Stimulated activated naive B cell treated with anti-CD40 and anti-IgM and Interleukin-4, amounts not matched to agents 10 μg/mL and 1 μg/mL and 100 μg/mL, for 72 hours (primary cell): ENCODE measurements at regions not wholly inside any gene's neighbourhood (a gene's known extent, or its start where the extent isn't known, plus 50 kb on each side); places are given as distances from the start of the nearest gene placed in this dataset.

ENCODE experiments used
- ATAC-seq, 2 donors: fragments of 150-1000 bp; cut with Tn5 transposase; replicated peaks; 2 replicates each; pipeline ENCODE4 v1.10.0; 2021; ENCODE audit warnings: moderate library complexity in 1 of 2
- DNase-seq: peaks from one replicate; pipeline ENCODE4 v3.0.0; 2021
- H3K27ac Mint-ChIP-seq: one replicate; pipeline ENCODE4 v1.8.0; 2022; ENCODE audit warnings: mild to moderate bottlenecking, mixed read lengths
- H3K27me3 Mint-ChIP-seq, 2 donors: one replicate each; pipeline ENCODE4 v1.8.0; 2022; ENCODE audit warnings: mixed read lengths in 2 of 2
- H3K36me3 Mint-ChIP-seq, 2 donors: one replicate each; pipeline ENCODE4 v1.8.0; 2022; ENCODE audit warnings: mixed read lengths in 2 of 2, mild to moderate bottlenecking in 1 of 2
- H3K4me1 Mint-ChIP-seq, 2 donors: one replicate each; pipeline ENCODE4 v1.8.0; 2022; ENCODE audit warnings: mixed read lengths in 2 of 2, mild to moderate bottlenecking in 1 of 2
- H3K4me3 Mint-ChIP-seq, 2 donors: one replicate each; pipeline ENCODE4 v1.8.0; 2022; ENCODE audit warnings: mild to moderate bottlenecking in 2 of 2, mixed read lengths in 2 of 2, moderate library complexity in 1 of 2
- H3K9me3 Mint-ChIP-seq, 2 donors: one replicate each; pipeline ENCODE4 v1.8.0; 2022; ENCODE audit warnings: mixed read lengths in 2 of 2, mild to moderate bottlenecking in 1 of 2

- no peak for ATAC-seq
- H3K36me3 Mint-ChIP-seq: no peaks in the 10 kb centered on the region
- no peaks in the 10 kb centered on the region for H3K4me1 Mint-ChIP-seq
- H3K9me3 Mint-ChIP-seq: no peaks in the 10 kb centered on the region
- H3K27ac Mint-ChIP-seq: no peak overlapping the region
- no peak for DNase-seq
- H3K27me3 Mint-ChIP-seq: peaks cover 42 to 70% of the 10 kb centered on the region in 2 donors
- no peak overlapping the region for H3K4me3 Mint-ChIP-seq
Observed at GRCh38 chr12:53849113-53849512, 89.5 kb upstream of the HOXC13 start.

- H3K27me3 Mint-ChIP-seq: peaks cover 44 to 70% of the 10 kb centered on the region in 2 donors
- no peaks in the 10 kb centered on the region for H3K4me1 Mint-ChIP-seq
- no peak overlapping the region for H3K4me3 Mint-ChIP-seq
- no peak overlapping the region for H3K27ac Mint-ChIP-seq
- no peaks in the 10 kb centered on the region for H3K36me3 Mint-ChIP-seq
- no peaks in the 10 kb centered on the region for H3K9me3 Mint-ChIP-seq
- no peak for ATAC-seq
- no peak for DNase-seq
Observed at GRCh38 chr12:53849656-53850055, 89.0 kb upstream of the HOXC13 start.

- Mint-ChIP-seq H3K36me3 (no peaks in the 10 kb centered on the region), H3K4me1 (no peaks in the 10 kb centered on the region), H3K27ac (no peak overlapping the region), H3K9me3 (no peaks in the 10 kb centered on the region), H3K4me3 (no peak overlapping the region), H3K27me3 (peaks cover 47 to 61% of the 10 kb centered on the region in 2 donors)
- no peak for ATAC-seq
- no peak for DNase-seq
Observed at GRCh38 chr12:53852061-53852460, 86.6 kb upstream of the HOXC13 start.

GRCh38 chr12:53852992-53853391 lies 85.6 kb upstream of the HOXC13 start:
- no peak for DNase-seq
- Mint-ChIP-seq H3K36me3 (no peaks in the 10 kb centered on the region), H3K27ac (no peak overlapping the region)

GRCh38 chr12:53854701-53855316 lies 83.8 kb upstream of the HOXC13 start:
- no peaks in the 10 kb centered on the region for H3K36me3 Mint-ChIP-seq
- H3K4me3 Mint-ChIP-seq: no peak overlapping the region
- H3K4me1 Mint-ChIP-seq: no peaks in the 10 kb centered on the region
- H3K27me3 Mint-ChIP-seq: peaks cover 25 to 42% of the 10 kb centered on the region in 2 donors
- no peak for ATAC-seq
- H3K9me3 Mint-ChIP-seq: no peaks in the 10 kb centered on the region
- DNase-seq: no peak
- H3K27ac Mint-ChIP-seq: no peak overlapping the region

More at GRCh38 chr12:53852992-53853391, 85.6 kb upstream of the HOXC13 start:
- Mint-ChIP-seq H3K9me3 (no peaks in the 10 kb centered on the region), H3K27me3 (peaks cover 40 to 54% of the 10 kb centered on the region in 2 donors), H3K4me1 (no peaks in the 10 kb centered on the region), H3K4me3 (no peak overlapping the region)
- ATAC-seq: no peak

- H3K27ac Mint-ChIP-seq: no peak overlapping the region
- no peaks in the 10 kb centered on the region for H3K9me3 Mint-ChIP-seq
- H3K27me3 Mint-ChIP-seq: peaks cover 25 to 39% of the 10 kb centered on the region in 2 donors
- no peaks in the 10 kb centered on the region for H3K4me1 Mint-ChIP-seq
- no peak for ATAC-seq
- DNase-seq: no peak
- H3K36me3 Mint-ChIP-seq: no peaks in the 10 kb centered on the region
- no peak overlapping the region for H3K4me3 Mint-ChIP-seq
Observed at GRCh38 chr12:53856132-53856531, 82.5 kb upstream of the HOXC13 start.

GRCh38 chr12:53857666-53858065 lies 81.0 kb upstream of the HOXC13 start:
- H3K36me3 Mint-ChIP-seq: no peaks in the 10 kb centered on the region
- H3K9me3 Mint-ChIP-seq: no peaks in the 10 kb centered on the region
- no peak overlapping the region for H3K4me3 Mint-ChIP-seq
- peaks cover 27 to 42% of the 10 kb centered on the region in 2 donors for H3K27me3 Mint-ChIP-seq
- no peaks in the 10 kb centered on the region for H3K4me1 Mint-ChIP-seq
- ATAC-seq (no peak), DNase-seq (no peak)
- no peak overlapping the region for H3K27ac Mint-ChIP-seq

- no peak overlapping the region for H3K4me3 Mint-ChIP-seq
- no peaks in the 10 kb centered on the region for H3K4me1 Mint-ChIP-seq
- ATAC-seq (no peak), DNase-seq (no peak)
- H3K36me3 Mint-ChIP-seq: no peaks in the 10 kb centered on the region
- no peaks in the 10 kb centered on the region for H3K9me3 Mint-ChIP-seq
- H3K27me3 Mint-ChIP-seq: peaks cover 16 to 26% of the 10 kb centered on the region in 2 donors
- no peak overlapping the region for H3K27ac Mint-ChIP-seq
Observed at GRCh38 chr12:53860426-53861345, 77.9 kb upstream of the HOXC13 start.

GRCh38 chr12:53862206-53862605 lies 76.4 kb upstream of the HOXC13 start:
- H3K36me3 Mint-ChIP-seq: no peaks in the 10 kb centered on the region
- peaks cover 0 to 2% of the 10 kb centered on the region in 2 donors for H3K4me1 Mint-ChIP-seq
- ATAC-seq (no peak), DNase-seq (no peak)
- no peaks in the 10 kb centered on the region for H3K9me3 Mint-ChIP-seq
- H3K27me3 Mint-ChIP-seq: peaks cover 16 to 26% of the 10 kb centered on the region in 2 donors
- no peak overlapping the region for H3K27ac Mint-ChIP-seq
- H3K4me3 Mint-ChIP-seq: no peak overlapping the region

GRCh38 chr12:53862831-53863230 lies 75.8 kb upstream of the HOXC13 start:
- Mint-ChIP-seq H3K9me3 (no peaks in the 10 kb centered on the region), H3K4me3 (no peak overlapping the region), H3K27me3 (peaks cover 21 to 30% of the 10 kb centered on the region in 2 donors), H3K4me1 (peaks cover 0 to 7% of the 10 kb centered on the region in 2 donors), H3K36me3 (no peaks in the 10 kb centered on the region), H3K27ac (no peak overlapping the region)
- no peak for DNase-seq
- ATAC-seq: no peak

GRCh38 chr12:53866727-53867126 lies 71.9 kb upstream of the HOXC13 start:
- Mint-ChIP-seq H3K36me3 (no peaks in the 10 kb centered on the region), H3K27me3 (peaks cover 30 to 43% of the 10 kb centered on the region in 2 donors), H3K9me3 (no peaks in the 10 kb centered on the region), H3K4me3 (no peak overlapping the region), H3K4me1 (peaks cover 0 to 7% of the 10 kb centered on the region in 2 donors), H3K27ac (no peak overlapping the region)
- DNase-seq: peak; percentile 18
- peak; percentile 76 to 85 for ATAC-seq

- ATAC-seq: peak; percentile 71 to 86
- Mint-ChIP-seq H3K9me3 (no peaks in the 10 kb centered on the region), H3K27me3 (peaks cover 29 to 40% of the 10 kb centered on the region in 2 donors), H3K4me1 (peaks cover 0 to 7% of the 10 kb centered on the region in 2 donors), H3K36me3 (no peaks in the 10 kb centered on the region), H3K27ac (peak overlapping the region; percentile 86), H3K4me3 (no peak overlapping the region)
- peak; percentile 1 for DNase-seq
Observed at GRCh38 chr12:53867216-53868012, 71.2 kb upstream of the HOXC13 start.

GRCh38 chr12:53868511-53868986 lies 70.1 kb upstream of the HOXC13 start:
- Mint-ChIP-seq H3K4me3 (no peak overlapping the region), H3K4me1 (peaks cover 0 to 7% of the 10 kb centered on the region in 2 donors), H3K36me3 (no peaks in the 10 kb centered on the region), H3K9me3 (no peaks in the 10 kb centered on the region), H3K27ac (no peak overlapping the region), H3K27me3 (peaks cover 36 to 50% of the 10 kb centered on the region in 2 donors)
- DNase-seq (no peak), ATAC-seq (no peak)

- no peak for ATAC-seq
- H3K4me1 Mint-ChIP-seq: peaks cover 0 to 7% of the 10 kb centered on the region in 2 donors
- no peak overlapping the region for H3K27ac Mint-ChIP-seq
- H3K27me3 Mint-ChIP-seq: peaks cover 41 to 53% of the 10 kb centered on the region in 2 donors
- no peak for DNase-seq
- no peaks in the 10 kb centered on the region for H3K36me3 Mint-ChIP-seq
- no peak overlapping the region for H3K4me3 Mint-ChIP-seq
- no peaks in the 10 kb centered on the region for H3K9me3 Mint-ChIP-seq
Observed at GRCh38 chr12:53869500-53869899, 69.1 kb upstream of the HOXC13 start.
